Activated CD8-positive, alpha-beta memory T cell treated with anti-CD3 and anti-CD28 coated beads, Interleukin-2, amount 10 ng/mL, durations not matched to agents 7 days and 5 days (primary cell): ENCODE measurements at regions not wholly inside any gene's neighbourhood (a gene's known extent, or its start where the extent isn't known, plus 50 kb on each side); places are given as distances from the start of the nearest gene placed in this dataset.
"Not testable (repeated sequence)": the region's sequence is repeated elsewhere in the genome, so short reads cannot be mapped to it uniquely, and the experiment has no call there.

Experiments
- ATAC-seq: fragments of 150-1000 bp; cut with Tn5 transposase; one replicate; pipeline ENCODE4 v1.10.0; 2021; ENCODE audit warnings: moderate library complexity
- CTCF ChIA-PET: fragments of 350-600 bp; sonication (Branson Sonifier 250); formaldehyde crosslinking; loops from one replicate; lab custom pipeline; 2021; ENCODE audit warnings: antibody characterized with exemption; lab: Charles Lee
- DNase-seq: peaks from one replicate; pipeline ENCODE4 v3.0.0-alpha.2; 2020
- H3K27ac Mint-ChIP-seq: one replicate; pipeline ENCODE4 v1.8.0; 2021; ENCODE audit warnings: mild to moderate bottlenecking, mixed read lengths
- H3K27me3 Mint-ChIP-seq: one replicate; pipeline ENCODE4 v1.8.0; 2021; ENCODE audit warnings: mixed read lengths
- H3K36me3 Mint-ChIP-seq: one replicate; pipeline ENCODE4 v1.8.0; 2021; ENCODE audit warnings: mild to moderate bottlenecking, mixed read lengths
- H3K4me1 Mint-ChIP-seq: one replicate; pipeline ENCODE4 v1.8.0; 2021; ENCODE audit warnings: mixed read lengths
- H3K4me3 Mint-ChIP-seq: one replicate; pipeline ENCODE4 v1.8.0; 2021; ENCODE audit warnings: mild to moderate bottlenecking, moderate library complexity, mixed read lengths
- H3K9me3 Mint-ChIP-seq: one replicate; pipeline ENCODE4 v1.8.0; 2022; ENCODE audit warnings: low read depth, mixed read lengths

DNA sequence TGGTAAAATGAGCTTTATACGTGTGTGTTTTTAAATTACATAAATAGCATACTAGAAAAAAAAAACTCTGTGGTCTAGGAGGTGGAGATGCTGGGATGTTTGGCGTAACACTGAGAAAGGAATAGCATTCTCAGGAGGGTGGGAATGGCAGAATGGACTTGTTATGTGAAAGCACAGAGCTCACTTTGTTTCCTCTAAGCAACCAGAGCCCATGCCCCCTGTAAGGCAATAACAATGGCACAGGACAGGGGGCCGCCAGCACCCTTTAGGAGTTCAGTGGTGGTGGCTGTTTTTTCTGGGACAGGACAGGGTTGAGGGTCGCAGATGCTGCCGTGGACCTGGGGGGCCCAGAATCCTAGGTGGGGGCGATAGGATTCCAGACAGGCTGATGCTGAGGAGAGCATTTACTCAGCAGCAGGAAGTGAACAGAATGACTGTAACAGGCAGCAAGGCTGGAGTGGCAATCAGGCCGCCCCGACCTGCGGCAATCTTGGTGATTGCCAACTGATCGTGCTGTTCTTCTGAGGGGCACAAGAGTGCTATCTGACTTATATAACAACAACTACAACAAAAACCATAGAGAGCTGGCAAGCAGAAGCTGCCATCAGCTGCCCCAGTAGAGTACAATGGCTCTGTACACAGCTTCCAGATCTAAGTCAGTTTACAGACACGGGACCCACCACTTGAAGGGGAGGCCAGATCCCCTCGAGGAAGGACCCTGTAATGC, 160.4 kb downstream of the UACA start:
- Mint-ChIP-seq H3K27me3 (peaks cover 30% of the 10 kb centered on the region), H3K9me3 (peaks cover 5% of the 10 kb centered on the region), H3K4me3 (no peak overlapping the region), H3K27ac (no peak overlapping the region), H3K36me3 (no peaks in the 10 kb centered on the region), H3K4me1 (no peaks in the 10 kb centered on the region)
- ATAC-seq = no peak
- DNase-seq = no peak
- CTCF ChIA-PET = interaction anchor here (0.6 to 1.0 kb wide), 2 partner anchors 9 to 63 kb away, joined by 3 read pairs; no protein-coding TSS in a partner anchor

GRCh38 chr15:70602281-70602680, 161.1 kb downstream of the UACA start:
- Mint-ChIP-seq H3K4me1 (no peaks in the 10 kb centered on the region), H3K27ac (no peak overlapping the region), H3K36me3 (no peaks in the 10 kb centered on the region), H3K27me3 (peaks cover 26% of the 10 kb centered on the region), H3K9me3 (peaks cover 5% of the 10 kb centered on the region), H3K4me3 (no peak overlapping the region)
- CTCF ChIA-PET = no interaction called here
- no peak for ATAC-seq
- DNase-seq = no peak

DNA sequence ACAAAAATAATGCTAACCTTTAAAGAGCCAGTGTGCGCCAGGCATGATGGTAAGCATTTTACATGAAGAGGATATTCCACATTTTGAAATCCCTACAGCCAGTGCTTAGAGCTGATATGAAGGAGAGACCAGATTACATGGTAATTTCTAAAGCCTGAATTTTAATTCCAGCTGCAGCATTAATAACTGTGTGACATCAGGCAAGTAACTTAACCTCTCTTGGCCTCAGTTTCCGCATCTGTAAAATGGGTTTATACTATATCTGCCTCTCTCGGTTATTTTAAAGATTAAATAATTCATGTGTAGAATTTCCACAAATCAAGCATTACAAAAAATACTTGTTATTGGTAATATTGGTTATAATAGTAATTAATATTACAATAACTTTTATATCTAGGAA, 165.4 kb downstream of the UACA start:
- H3K27me3 Mint-ChIP-seq = peaks cover 37% of the 10 kb centered on the region
- DNase-seq = no peak
- H3K36me3 Mint-ChIP-seq = peaks cover 14% of the 10 kb centered on the region
- CTCF ChIA-PET = no interaction called here
- no peak overlapping the region for H3K4me3 Mint-ChIP-seq
- H3K27ac Mint-ChIP-seq = no peak overlapping the region
- peaks cover 19% of the 10 kb centered on the region for H3K9me3 Mint-ChIP-seq
- no peak for ATAC-seq
- peaks cover 15% of the 10 kb centered on the region for H3K4me1 Mint-ChIP-seq

DNA sequence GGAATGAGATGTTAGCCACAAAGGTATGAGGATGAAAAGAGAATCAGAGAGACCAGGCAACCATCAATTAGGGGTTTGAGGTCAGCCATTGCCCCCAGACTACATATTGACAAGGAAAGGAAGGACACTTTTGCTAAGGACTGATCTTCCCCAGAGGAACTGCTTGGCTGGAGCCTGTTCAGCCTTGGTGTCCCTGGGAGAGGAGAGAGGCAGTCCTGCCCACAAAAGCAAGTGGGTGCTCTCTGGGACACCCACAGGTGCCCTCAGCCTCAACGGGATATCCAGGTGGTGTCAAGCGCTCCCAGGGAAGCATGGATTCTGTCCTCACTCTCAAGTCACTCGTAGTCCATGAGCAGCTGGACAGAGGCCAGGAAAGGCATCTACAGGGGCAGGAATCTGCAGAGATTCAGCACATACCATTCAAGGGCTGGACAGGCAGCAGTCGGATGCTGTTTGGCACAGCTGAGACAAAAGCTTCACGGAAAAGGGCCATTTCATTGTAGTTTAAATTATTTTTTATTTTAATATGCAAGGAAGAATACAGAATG, 166.2 kb downstream of the UACA start:
- peaks cover 19% of the 10 kb centered on the region for H3K9me3 Mint-ChIP-seq
- CTCF ChIA-PET = interaction anchor here (1.2 kb wide), 1 partner anchor 12 kb away, joined by 4 read pairs; no protein-coding TSS in a partner anchor
- peak; percentile 11 for DNase-seq
- H3K27ac Mint-ChIP-seq = no peak overlapping the region
- ATAC-seq = no peak
- no peak overlapping the region for H3K4me3 Mint-ChIP-seq
- peaks cover 15% of the 10 kb centered on the region for H3K4me1 Mint-ChIP-seq
- peaks cover 14% of the 10 kb centered on the region for H3K36me3 Mint-ChIP-seq
- peaks cover 40% of the 10 kb centered on the region for H3K27me3 Mint-ChIP-seq

DNA sequence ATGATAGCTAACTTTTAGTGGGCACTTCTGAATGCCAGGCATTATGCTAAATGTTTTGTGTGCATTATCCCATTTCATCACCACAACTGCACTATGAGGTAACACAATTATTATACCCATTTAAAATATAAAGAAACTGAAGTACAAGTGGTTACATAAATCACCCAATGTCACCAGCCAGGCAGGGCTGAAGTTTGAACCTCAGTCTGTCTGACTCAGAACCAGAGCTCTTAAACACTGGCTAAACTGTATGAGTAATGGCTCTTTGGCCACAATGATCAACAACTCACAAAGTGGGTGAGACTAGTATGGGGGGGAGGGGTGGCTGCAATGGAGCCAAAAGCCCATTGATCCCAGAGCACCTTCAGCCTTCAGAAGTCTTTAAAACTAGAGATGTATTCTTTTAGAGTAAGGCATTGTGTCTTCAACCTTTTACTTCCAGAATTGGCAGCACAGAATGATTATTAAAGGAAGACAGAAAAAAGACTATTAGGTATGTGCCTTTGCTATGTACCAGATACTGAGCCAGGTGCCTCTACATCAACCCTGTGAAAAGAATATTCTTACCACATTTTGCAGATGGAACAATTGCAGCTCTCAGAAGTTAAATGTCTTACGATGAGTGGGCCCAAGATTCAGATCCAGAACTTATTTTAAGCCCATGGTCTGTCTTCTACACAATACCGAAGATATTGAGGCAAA, 166.9 kb downstream of the UACA start:
- DNase-seq (peak; percentile 53), ATAC-seq (peak; percentile 80)
- Mint-ChIP-seq H3K9me3 (peaks cover 19% of the 10 kb centered on the region), H3K4me3 (no peak overlapping the region), H3K36me3 (peaks cover 18% of the 10 kb centered on the region), H3K27me3 (peaks cover 44% of the 10 kb centered on the region), H3K27ac (no peak overlapping the region), H3K4me1 (peaks cover 15% of the 10 kb centered on the region)
- CTCF ChIA-PET = interaction anchor here (1.0 to 1.2 kb wide), 2 partner anchors 10 to 11 kb away, joined by 3 to 4 read pairs; no protein-coding TSS in a partner anchor

DNA sequence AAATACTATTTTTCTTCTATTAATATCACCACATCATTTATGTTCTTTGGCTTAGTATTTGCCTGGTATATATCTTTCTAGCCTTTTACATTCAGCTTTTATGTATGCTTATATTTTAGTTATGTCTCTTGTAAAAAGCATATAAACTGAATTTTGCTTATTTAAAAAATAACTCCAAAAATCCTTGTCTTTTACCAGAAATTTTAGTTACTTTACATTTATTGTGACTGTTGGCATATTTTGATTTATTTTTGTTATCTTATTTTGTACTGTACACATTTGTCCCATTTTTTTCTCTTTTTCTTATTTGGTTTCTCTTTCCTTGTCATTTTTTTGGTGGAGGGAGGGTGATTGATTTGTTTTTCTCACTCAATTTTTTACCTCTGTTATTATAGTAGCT, 169.6 kb downstream of the UACA start:
- H3K27ac Mint-ChIP-seq = no peak overlapping the region
- peaks cover 27% of the 10 kb centered on the region for H3K4me1 Mint-ChIP-seq
- H3K36me3 Mint-ChIP-seq = peaks cover 23% of the 10 kb centered on the region
- no peak for ATAC-seq
- H3K9me3 Mint-ChIP-seq = peaks cover 14% of the 10 kb centered on the region
- no peak overlapping the region for H3K4me3 Mint-ChIP-seq
- no peak for DNase-seq
- H3K27me3 Mint-ChIP-seq = peaks cover 39% of the 10 kb centered on the region
- CTCF ChIA-PET = no interaction called here

DNA sequence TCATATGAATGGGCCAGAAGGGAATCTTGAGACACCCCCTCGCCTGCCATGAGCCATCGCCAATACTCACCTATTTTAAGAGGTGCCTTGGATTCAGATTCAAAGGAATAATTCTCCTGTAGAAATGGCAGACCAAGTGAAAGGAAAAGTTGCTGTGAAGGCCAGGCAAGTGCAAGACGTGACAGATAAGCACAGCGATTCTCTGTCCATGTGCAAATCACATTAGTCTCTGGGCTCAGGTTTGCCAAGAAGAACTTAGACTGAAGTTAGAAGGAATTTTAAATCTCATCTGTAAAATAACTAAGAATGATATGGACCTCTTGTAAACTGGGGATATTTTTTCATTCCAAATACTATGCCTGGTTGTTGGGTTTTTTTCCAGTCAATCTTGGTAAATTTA, 173.6 kb downstream of the UACA start:
- Mint-ChIP-seq H3K4me1 (peaks cover 28% of the 10 kb centered on the region), H3K27me3 (peaks cover 44% of the 10 kb centered on the region), H3K27ac (no peak overlapping the region), H3K4me3 (no peak overlapping the region), H3K9me3 (peaks cover 8% of the 10 kb centered on the region), H3K36me3 (peaks cover 19% of the 10 kb centered on the region)
- CTCF ChIA-PET = no interaction called here
- ATAC-seq = no peak
- DNase-seq = peak; percentile 11

DNA sequence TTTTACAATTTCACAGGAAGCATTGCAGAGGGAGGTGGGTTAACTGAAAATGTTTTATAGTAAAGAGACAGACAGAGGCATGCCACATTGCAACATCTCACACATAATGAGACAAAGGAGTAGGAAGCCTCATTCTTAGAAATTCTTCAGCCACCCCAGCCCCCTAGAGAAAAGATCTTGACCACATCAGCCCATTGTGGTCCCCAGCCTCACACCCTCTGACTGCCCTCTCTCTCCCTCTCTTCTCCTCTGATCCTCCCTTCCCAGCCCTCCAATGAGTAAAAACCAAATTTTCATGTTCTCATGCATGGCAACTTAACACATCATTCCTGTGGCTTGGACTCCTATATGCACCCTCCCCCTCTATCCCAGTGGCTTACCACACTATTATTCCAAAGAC, 174.1 kb downstream of the UACA start:
- H3K9me3 Mint-ChIP-seq = peaks cover 5% of the 10 kb centered on the region
- ATAC-seq (no peak), DNase-seq (peak; percentile 37)
- CTCF ChIA-PET = no interaction called here
- H3K27ac Mint-ChIP-seq = no peak overlapping the region
- H3K36me3 Mint-ChIP-seq = peaks cover 15% of the 10 kb centered on the region
- H3K4me3 Mint-ChIP-seq = no peak overlapping the region
- peaks cover 45% of the 10 kb centered on the region for H3K27me3 Mint-ChIP-seq
- peaks cover 30% of the 10 kb centered on the region for H3K4me1 Mint-ChIP-seq

GRCh38 chr15:70588613-70589012, 174.7 kb downstream of the UACA start:
- Mint-ChIP-seq H3K27ac (no peak overlapping the region), H3K27me3 (peaks cover 47% of the 10 kb centered on the region), H3K4me1 (peaks cover 30% of the 10 kb centered on the region), H3K36me3 (peaks cover 11% of the 10 kb centered on the region), H3K4me3 (no peak overlapping the region), H3K9me3 (peaks cover 2% of the 10 kb centered on the region)
- DNase-seq = no peak
- CTCF ChIA-PET = no interaction called here
- peak; percentile 6 for ATAC-seq

- H3K9me3 Mint-ChIP-seq = no peaks in the 10 kb centered on the region
- no peak for ATAC-seq
- H3K27me3 Mint-ChIP-seq = peaks cover 47% of the 10 kb centered on the region
- CTCF ChIA-PET = no interaction called here
- peak; percentile 35 for DNase-seq
- no peak overlapping the region for H3K4me3 Mint-ChIP-seq
- H3K36me3 Mint-ChIP-seq = peaks cover 9% of the 10 kb centered on the region
- peaks cover 30% of the 10 kb centered on the region for H3K4me1 Mint-ChIP-seq
- H3K27ac Mint-ChIP-seq = no peak overlapping the region
These were observed 175.3 kb downstream of the UACA start for GRCh38 chr15:70587896-70588567.

GRCh38 chr15:70587012-70587634, 176.2 kb downstream of the UACA start:
- H3K9me3 Mint-ChIP-seq, DNase-seq, CTCF ChIA-PET, ATAC-seq, H3K36me3 Mint-ChIP-seq, H3K4me3 Mint-ChIP-seq, H3K27ac Mint-ChIP-seq: not testable (repeated sequence)
- H3K27me3 Mint-ChIP-seq = peaks cover 44% of the 10 kb centered on the region
- H3K4me1 Mint-ChIP-seq = peaks cover 30% of the 10 kb centered on the region

GRCh38 chr15:70586241-70586640, 177.1 kb downstream of the UACA start:
- H3K36me3 Mint-ChIP-seq = peaks cover 3% of the 10 kb centered on the region
- no peak for DNase-seq
- no peak for ATAC-seq
- CTCF ChIA-PET = interaction anchor here (0.7 kb wide), 1 partner anchor 10 kb away, joined by 3 read pairs; no protein-coding TSS in a partner anchor
- peaks cover 38% of the 10 kb centered on the region for H3K27me3 Mint-ChIP-seq
- H3K9me3 Mint-ChIP-seq = no peaks in the 10 kb centered on the region
- H3K4me1 Mint-ChIP-seq = peaks cover 30% of the 10 kb centered on the region
- H3K27ac Mint-ChIP-seq = no peak overlapping the region
- H3K4me3 Mint-ChIP-seq = no peak overlapping the region

GRCh38 chr15:70585707-70586034, 177.7 kb downstream of the UACA start:
- CTCF ChIA-PET = interaction anchor here (1.5 kb wide), 1 partner anchor 11 kb away, joined by 4 read pairs; no protein-coding TSS in a partner anchor
- ATAC-seq = no peak
- no peaks in the 10 kb centered on the region for H3K9me3 Mint-ChIP-seq
- DNase-seq = no peak
- H3K27me3 Mint-ChIP-seq = peaks cover 37% of the 10 kb centered on the region
- peaks cover 2% of the 10 kb centered on the region for H3K36me3 Mint-ChIP-seq
- peaks cover 30% of the 10 kb centered on the region for H3K4me1 Mint-ChIP-seq
- no peak overlapping the region for H3K27ac Mint-ChIP-seq
- H3K4me3 Mint-ChIP-seq = no peak overlapping the region
